GM19238 (cell line): ENCODE measurements at regions not wholly inside any gene's neighbourhood (a gene's known extent, or its start where the extent isn't known, plus 50 kb on each side); places are given as distances from the start of the nearest gene placed in this dataset.
"Not testable (repeated sequence)": the region's sequence is repeated elsewhere in the genome, so short reads cannot be mapped to it uniquely, and the experiment has no call there.

Experiments
- DNase-seq: peaks from one replicate; pipeline ENCODE4 v3.0.0; 2011; ENCODE audit warnings: low spot score; ENCODE audit not compliant: insufficient read length

DNA sequence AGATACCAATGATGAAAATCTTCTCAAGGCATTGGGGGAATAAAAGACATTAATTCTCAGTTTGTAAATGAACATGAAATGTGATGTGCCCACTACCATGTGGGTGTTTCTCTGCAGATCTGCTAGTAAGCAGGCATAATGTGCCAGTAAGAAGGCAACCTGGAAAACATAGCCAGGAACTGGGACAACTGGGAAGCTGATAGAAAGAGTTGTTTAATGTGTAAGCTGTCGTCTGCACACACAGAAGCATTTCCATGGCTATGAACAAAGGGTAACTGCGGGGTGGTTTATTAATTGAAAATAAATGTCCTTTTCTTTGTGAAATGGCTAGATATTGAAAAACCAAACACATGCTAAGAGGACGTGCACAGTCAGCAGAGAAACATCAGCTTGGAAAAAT is 52.0 kb downstream of the ZC3H11B start:
- no peak for DNase-seq

DNA sequence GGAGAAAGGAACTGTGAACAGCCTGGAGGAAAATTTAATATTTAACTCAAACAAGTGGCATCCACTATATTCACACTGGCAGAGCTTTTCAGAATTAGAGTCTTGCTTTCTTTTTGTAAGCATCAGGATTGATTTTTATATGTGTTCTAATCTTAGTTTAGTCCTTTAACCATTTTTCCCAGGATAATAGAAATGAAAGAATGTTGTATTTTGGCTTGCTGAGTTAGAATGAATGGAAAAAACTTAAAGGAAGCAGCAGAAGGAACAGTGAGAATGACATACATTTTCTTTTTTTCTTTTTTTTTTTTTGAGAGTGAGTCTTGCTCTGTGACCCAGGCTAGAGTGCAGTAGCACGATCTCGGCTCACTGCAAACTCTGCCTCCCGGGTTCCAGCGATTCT is 53.0 kb downstream of the ZC3H11B start:
- DNase-seq: no peak

DNA sequence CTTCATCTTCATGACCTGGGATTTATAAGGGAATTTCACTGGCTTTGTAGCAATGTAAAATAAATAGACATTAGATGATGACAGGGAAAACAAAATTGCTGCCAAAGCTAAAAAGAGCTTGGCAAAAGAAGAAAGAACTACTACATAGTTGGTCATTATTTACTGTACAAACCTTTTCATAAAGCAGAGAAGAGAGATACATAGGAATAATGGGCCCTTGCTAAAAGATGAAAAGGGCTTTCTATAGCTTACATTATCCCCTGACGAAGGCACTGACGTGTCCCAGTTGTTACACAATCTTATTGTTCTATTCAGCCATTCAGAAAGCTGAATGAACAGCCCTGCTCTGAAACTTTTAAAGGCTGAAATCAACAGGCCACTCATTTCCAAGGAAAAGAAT is 57.1 kb downstream of the ZC3H11B start:
- DNase-seq: no peak

DNA sequence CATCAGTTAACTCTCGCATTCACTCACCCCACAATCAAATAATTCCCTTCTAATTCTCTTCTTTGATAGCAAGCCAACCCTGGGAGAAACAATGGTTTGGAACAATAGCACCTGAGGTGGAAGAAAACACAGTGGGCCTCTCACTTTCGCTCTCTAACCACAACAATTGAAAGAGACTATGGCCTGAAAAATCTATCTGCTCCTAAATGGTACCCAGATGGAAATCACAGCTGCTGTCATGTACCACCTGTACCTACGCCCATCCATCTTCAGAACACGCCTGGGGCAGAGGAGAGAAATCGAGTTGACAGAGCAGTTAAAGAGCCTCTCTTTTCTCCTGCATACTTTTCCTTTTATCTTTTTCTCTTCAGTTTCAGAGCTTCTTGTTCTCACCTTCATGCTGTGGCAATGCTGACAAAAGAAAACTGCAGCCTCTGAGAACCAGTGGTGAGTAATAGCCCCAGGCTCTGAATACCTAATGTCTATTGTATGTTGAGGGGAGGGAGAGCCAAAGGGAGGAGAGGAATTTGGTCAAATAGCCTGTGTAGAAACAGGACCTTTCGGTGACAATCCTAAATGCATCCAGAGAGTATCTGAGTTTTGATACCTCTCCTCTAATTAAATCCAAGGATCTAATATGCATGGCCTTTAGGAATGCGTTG is 57.7 kb downstream of the ZC3H11B start:
- no peak for DNase-seq

DNA sequence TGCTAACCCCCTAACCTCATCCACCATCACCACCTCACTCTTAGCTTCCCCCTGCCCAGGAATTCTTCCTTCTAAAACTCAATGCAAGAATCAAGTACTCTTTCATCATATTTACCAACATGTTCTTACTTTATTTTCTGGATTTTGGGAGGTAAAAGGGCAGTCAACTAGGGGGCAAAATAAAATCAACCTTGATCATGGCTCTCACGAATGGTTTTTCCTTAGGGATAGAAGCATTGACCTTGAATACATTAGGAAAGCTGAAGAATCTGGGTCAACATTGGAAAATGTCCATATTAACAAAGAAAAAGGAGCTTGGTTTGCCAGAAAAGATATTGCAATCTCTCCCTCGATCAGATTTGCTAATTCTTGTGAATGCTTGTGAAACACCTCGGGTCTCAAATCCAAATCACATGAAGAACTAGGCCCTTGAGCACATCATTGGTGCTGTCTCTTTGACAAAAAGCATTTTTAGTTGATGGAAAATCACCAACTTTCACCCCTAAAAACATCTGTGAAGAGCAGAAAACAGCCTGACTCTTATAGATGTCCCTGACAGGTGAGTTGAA is 58.9 kb downstream of the ZC3H11B start:
- no peak for DNase-seq

DNA sequence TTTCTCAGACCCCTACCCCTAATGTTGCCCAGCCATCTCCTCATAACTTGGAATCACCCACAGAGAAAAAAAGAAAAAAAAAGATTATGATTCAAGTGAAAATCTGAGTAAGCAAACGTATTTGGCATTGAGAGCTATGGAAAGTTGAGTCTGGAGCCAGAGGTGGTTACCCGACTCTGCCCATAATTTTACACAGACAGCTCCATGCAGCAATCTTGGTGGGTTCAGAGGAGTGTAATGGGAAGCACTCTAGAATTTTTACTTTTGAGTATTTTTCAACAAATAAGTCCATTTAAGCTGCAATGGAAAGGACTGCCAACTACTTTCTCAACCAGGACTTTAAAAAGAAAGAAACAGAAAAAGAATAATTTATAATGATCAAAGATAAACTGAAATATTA is 62.7 kb downstream of the ZC3H11B start:
- DNase-seq: no peak

DNA sequence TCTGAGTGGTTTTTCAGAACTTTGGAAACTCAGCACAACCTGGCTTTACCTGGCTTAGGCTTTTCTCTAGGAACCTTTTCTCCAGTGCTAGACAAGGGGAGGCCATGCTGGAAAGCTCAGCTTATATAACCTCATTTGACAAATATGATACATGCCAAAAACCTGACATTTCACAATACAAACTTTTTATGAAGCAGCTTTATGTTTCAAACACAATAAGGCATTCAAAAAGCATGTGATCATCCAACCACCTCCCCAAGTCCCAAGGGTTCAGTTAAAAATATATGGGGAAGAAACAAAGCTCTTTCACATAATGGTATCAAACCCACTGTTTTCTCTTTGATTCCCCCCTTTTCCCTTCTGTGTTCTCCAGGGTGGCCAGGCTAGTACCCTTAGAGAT is 63.7 kb downstream of the ZC3H11B start:
- DNase-seq: no peak

DNA sequence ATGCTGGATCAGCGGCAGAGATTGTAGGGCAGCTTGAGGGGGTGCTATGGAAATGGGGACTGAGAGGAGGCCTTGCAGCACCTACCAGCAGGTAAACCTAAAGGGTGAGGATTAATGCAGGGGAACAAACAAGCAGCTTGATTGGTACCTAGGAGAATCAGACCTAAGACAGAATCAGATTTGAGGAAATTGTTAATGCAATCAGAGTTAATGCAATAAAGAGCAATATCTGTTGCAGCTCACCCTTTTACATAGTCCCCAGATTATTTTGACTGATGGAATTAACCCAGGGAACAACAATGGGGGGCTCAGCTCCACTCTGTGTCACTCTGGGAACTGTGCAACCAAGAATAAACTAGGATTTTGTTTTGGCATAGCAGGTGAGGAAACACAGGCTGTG is 64.5 kb downstream of the ZC3H11B start:
- DNase-seq: no peak

DNA sequence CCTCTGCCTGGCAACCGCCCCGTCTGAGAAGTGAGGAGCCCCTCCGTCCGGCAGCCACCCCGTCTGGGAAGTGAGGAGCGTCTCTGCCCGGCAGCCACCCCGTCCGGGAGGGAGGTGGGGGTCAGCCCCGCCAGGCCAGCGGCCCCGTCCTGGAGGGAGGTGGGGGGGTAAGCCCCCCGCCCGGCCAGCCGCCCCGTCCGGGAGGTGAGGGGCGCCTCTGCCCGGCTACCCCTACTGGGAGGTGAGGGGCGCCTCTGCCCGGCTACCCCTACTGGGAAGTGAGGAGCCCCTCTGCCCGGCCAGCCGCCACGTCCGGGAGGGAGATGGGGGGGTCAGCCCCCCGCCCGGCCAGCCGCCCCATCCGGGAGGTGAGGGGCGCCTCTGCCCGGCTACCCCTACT is 67.1 kb downstream of the ZC3H11B start:
- DNase-seq: not testable (repeated sequence)

DNA sequence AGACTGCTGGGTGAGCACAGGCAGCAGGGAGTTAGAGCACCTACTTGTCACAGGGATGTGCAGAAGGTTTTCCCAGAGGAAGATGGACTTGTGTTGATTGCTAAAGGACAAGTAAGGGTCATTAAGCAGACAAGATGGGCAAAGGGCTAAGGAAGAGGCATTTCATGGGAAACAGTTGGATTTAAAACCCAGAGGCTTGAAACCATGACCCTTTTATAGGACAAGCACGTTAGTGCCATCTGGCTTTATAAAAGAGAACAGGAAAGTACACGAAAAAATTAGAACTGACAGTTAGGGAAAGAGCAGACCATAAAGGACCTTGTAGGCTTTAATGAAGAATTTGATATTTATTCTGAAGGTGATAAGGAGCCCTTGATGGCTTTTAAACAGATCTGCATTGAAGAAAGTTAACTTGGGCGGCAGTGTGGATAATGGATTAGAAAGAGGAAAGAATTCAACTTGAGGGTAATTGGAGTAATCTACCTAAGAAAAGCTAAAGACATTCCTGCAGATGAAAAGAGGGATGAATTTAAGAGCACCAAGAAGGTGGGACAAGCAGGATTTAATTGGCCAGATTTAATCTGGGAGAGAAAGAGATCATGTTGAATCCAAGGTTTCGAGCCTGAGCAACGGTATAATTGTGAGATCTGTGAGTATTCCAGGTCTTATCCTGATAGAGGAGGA is 68.6 kb downstream of the ZC3H11B start:
- DNase-seq: no peak

DNA sequence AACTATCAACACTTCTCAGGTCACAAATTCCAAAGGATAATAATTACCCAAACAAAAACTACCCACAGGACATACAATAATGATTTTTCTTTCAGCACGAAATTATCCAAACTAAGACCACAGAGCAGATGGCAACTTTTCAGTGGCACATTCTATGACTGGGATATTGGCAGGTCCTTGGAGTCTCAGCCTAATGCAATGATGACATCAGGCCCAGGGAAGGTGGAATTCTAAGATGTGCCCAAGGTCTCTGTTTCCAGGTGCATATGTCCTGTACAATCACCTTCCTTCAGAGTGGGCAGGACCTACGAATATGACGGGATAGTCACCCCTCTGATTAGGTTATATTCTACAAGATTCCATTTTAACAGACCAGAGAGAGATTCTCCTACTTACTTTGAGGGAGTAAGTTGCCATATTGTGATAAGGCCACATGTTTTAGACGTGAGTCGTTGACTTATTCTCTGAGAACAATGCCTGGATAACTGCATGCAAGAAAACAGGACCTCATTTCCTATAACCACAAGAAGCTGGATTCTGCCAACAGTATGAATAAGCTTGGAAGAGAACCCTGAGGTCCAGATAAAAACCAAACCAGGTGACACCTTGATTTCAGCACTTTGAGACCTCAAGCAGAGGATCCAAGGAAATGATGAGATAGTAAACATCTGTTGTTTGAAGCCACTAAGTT is 69.9 kb downstream of the ZC3H11B start:
- no peak for DNase-seq

DNA sequence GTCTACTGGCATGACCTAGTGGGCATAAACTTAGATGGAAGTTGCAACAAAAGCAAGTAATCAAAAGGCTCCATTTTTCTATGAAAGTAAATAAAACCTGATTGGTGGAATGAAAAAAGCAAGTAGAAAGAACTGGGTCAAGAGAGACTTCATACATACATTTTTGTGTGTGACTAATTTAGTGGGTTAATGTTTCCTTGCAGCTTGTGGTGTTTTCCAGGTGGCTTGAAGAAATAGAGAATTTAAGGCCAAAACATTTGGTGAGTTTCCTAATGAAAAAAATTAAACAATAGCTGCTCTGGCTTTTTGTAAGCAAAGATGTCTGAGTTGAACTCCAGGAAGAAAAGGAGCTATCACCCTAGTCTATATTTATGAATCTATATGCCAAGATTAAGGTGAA is 71.0 kb downstream of the ZC3H11B start:
- DNase-seq: no peak

DNA sequence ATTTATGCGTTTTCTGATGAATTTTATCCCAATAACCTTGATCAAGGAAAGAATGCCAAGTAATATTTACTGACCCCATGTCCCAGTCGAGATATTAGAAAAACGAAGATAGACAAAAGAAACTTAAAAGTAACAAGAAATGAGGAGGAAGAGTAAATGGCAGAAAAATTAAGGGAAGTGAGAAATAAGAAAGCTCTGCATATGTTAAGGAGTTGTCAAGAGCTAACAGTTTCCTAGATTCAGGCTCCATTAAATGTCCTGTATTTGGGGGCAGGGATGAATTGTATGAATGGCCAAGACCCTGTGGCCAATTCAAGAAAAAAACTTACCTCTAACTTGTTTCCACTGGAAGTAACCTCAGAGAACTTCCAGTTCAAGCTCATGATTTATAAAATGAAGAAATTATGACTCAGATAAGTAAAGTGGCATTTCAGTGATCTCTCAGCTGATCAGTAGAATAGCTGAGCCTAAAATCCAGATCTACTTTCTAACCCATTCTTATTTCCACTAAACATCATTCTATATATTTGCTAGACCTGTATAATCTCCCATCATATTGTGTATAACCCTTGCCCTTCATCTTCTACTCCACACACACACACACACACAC is 73.2 kb downstream of the ZC3H11B start:
- DNase-seq: no peak

DNA sequence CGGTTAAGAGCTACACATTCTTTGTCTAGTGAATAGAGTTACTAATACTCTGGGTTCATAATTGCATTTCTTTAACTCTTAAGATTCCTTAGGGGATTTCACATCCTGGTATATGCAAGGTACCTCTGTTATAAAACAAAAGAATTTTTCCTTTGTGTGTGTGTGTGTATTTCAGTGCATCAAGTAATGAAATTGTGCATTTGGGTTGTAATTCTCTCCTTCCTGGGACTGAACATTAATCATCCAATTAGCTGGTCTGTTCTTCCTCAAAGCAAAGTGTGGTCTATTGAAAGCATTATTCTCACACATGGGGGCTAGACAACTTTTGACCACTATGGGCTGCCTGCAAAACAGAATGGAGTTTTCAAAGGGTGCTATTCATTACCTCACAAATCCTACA is 74.0 kb downstream of the ZC3H11B start:
- DNase-seq: no peak

DNA sequence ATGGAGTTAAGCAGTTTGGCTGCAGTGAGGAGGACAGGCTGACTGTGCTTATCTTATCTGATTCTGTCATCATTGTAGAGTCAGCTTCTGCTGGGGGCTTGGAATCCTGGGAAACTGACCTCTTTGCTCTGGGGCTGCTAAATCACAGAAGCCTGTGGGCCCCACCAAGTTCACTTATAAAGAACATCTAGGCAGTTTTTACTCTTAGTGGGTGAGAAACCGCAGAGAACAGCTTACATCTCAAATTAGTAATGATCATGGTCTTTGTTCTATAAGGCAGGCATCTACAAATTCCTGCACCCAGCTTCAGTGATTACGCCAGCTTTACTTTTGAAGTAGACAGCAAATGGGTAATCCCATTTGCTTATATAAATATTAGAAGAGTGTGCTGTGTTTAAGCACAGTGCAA is 75.7 kb downstream of the ZC3H11B start:
- DNase-seq: no peak

DNA sequence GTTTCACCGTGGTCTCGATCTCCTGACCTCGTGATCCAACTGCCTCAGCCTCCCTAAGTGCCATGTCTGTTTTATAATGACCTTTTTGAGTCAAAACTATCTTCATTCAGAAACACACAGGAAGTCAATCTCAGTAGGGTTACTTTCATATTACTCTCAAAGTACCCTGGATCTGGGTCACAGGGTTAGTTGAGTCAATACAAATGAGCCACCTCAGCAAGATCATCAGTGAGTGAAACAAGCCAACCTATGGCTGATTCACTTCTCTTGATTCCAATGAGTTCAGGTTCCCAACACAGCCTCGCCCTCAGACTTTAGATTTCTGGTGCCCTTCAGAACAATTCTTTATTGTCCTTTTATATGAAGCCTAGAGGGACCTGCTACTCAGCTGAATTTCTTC is 76.9 kb downstream of the ZC3H11B start:
- no peak for DNase-seq

DNA sequence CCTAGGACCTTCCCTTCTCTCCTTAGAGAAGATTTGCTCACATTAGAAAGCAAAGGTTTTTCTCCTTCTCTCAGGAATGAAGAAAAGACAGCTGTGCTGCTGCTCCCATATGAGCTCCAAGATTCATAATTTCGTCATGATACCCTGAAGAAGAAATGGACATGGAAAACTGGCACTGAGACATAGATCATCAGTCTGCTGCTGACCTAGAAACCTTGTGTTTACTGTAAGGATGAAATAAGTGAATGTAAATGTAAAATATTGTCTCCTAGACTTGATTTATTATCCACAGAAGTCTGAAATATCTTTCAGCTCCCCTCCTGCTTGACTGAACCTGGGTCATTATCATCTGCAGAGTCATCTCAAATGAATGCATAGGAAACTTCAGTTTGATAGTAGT is 77.9 kb downstream of the ZC3H11B start:
- no peak for DNase-seq

DNA sequence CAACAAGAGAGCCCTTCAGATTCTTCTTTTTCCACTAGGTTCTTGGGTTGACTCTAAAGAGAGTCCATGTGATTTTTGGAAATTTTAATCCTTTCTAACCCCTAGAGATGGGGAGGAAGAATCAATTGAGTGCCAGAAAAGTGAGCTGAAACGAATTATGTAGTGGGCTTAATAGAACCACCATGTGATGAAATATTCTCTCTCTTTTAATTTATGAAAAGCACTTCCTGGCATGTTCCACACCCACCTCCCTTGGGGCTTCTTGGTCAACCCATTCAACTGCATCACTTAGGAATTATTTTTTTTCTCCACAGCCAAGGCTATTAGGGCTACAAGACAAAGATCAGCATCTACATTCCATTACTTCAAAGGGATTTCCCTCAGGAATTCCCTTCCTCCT is 79.6 kb downstream of the ZC3H11B start:
- no peak for DNase-seq

DNA sequence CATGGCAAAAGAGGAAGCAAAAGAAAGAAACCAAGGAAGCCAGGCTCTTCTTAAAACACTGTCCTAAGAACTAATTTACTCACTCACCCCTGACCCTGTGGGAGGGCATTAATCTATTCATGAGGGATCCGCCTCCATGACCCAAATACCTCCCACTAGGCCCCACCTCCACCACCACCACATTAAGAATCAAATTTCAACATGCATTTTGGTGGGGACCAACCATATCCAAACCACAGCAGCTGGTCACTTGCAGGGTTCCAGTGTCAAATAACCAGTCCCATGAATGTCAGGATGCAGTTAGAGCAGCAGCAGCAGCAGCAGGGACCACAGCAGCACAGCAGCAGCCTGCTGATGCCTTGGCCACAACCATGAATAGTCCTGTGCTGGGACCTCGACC is 83.8 kb downstream of the ZC3H11B start:
- no peak for DNase-seq

DNA sequence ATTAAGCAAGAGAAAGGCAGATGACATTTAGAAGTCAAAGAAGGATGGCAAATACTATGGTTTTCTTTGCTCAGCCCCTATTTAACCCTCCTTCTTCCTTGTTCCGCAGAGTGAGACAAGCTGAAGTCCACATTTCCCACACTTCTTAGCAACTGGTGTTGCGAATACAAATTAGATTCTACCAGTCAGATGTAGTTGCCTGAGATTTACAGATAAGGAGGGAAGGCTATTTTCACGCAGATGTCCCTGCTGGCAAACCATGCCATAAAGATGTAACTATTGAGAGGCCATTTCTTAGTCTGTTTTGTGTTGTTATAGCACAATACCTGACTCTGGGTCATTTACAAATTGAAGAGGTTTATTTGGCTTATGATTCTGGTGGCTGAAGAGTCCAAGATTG is 84.3 kb downstream of the ZC3H11B start:
- no peak for DNase-seq

DNA sequence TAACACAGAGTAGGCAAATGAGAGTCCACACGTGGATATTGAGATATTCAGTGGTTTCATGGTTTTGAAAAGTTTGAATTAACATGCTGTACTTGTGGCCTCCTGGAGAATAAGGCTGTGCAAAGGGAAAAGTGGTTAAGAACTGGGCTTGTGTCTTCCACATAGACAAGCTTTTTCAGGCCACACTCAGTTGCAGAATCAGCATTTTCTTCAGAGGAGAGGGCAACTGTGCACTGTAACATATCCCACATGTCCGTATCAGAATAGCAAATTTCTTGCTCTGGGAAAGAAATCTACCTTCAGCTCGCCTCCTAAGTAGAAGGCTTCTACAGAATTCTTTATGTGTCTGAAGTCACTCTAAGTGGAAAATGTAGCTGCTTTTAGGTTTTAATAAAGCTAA is 84.9 kb downstream of the ZC3H11B start:
- no peak for DNase-seq

DNA sequence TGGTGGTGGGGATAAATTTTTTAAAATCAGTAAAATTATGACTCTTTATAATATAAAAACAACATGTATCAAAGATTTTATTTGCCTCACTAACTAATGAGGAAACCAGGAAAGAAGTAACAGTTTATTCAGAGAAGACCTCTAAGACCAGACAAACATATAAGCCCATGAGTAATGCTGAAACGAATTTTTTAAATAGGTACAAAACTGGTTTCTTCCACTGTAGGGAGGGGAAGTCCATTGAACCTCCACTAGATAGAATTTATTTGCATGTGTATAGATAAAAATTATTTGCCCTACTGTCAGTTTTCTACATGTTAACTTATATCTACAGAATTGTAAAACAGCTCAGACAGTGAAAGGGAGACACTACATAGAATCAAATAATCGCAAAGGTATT is 86.8 kb downstream of the ZC3H11B start:
- DNase-seq: no peak
